HG02852 (cell line): ENCODE measurements at regions not wholly inside any gene's neighbourhood (a gene's known extent, or its start where the extent isn't known, plus 50 kb on each side); places are given as distances from the start of the nearest gene placed in this dataset.

ENCODE experiments used
- ATAC-seq: cut with Tn5 transposase; IDR thresholded peaks from one replicate; pipeline ENCODE4 v1.9.1; 2021; ENCODE audit warnings: mild to moderate bottlenecking, moderate library complexity; ENCODE audit not compliant: unreplicated experiment

GRCh38 chr9:96044401-96044800 lies 168.9 kb downstream of the ERCC6L2 start:
- ATAC-seq: no peak

- no peak for ATAC-seq
These were observed 165.3 kb downstream of the ERCC6L2 start for GRCh38 chr9:96040591-96041461.

- no peak for ATAC-seq
These were observed 163.4 kb downstream of the ERCC6L2 start for GRCh38 chr9:96038914-96039313.

- ATAC-seq: no peak
These were observed 162.8 kb downstream of the ERCC6L2 start for GRCh38 chr9:96038271-96038670.

GRCh38 chr9:96034553-96035122 lies 159.1 kb downstream of the ERCC6L2 start:
- no peak for ATAC-seq

- no peak for ATAC-seq
These were observed 158.4 kb downstream of the ERCC6L2 start for GRCh38 chr9:96033896-96034295.

- ATAC-seq: no peak
These were observed 156.5 kb downstream of the ERCC6L2 start for GRCh38 chr9:96031916-96032534.

- ATAC-seq: no peak
These were observed 155.9 kb downstream of the ERCC6L2 start for GRCh38 chr9:96031366-96031824.

GRCh38 chr9:96029722-96030530 lies 154.4 kb downstream of the ERCC6L2 start:
- no peak for ATAC-seq

GRCh38 chr9:96027251-96028131 lies 152.0 kb downstream of the ERCC6L2 start:
- ATAC-seq: no peak

- ATAC-seq: no peak
These were observed 151.2 kb downstream of the ERCC6L2 start for GRCh38 chr9:96026655-96027213.

GRCh38 chr9:96025995-96026602 lies 150.6 kb downstream of the ERCC6L2 start:
- no peak for ATAC-seq

GRCh38 chr9:96023486-96023885 lies 148.0 kb downstream of the ERCC6L2 start:
- ATAC-seq: no peak

- no peak for ATAC-seq
These were observed 147.1 kb downstream of the ERCC6L2 start for GRCh38 chr9:96022445-96023051.

- ATAC-seq: no peak
These were observed 146.3 kb downstream of the ERCC6L2 start for GRCh38 chr9:96021551-96022444.

- no peak for ATAC-seq
These were observed 145.5 kb downstream of the ERCC6L2 start for GRCh38 chr9:96020792-96021550.

- no peak for ATAC-seq
These were observed 144.9 kb downstream of the ERCC6L2 start for GRCh38 chr9:96020300-96020791.
